Stomach (tissue), 8 donors: ENCODE measurements at regions not wholly inside any gene's neighbourhood (a gene's known extent, or its start where the extent isn't known, plus 50 kb on each side); places are given as distances from the start of the nearest gene placed in this dataset.
"Not testable (repeated sequence)": the region's sequence is repeated elsewhere in the genome, so short reads cannot be mapped to it uniquely, and the experiment has no call there.

Experiments used
- DNase-seq, 2 donors: peaks; one replicate each; pipeline versions ENCODE4 v3.0.0 to v3.0.0-alpha.2; 2013 to 2019
- H3K27ac ChIP-seq, 5 donors: fragments of 200-600 bp in 4 of 5; sonication (generic) in 4 of 5; one replicate each; pipeline ENCODE4 v1.5.1; 2013 to 2019; ENCODE audit warnings: mild to moderate bottlenecking in 1 of 5, moderate library complexity in 1 of 5
- H3K27me3 ChIP-seq, 3 donors: fragments of 200-600 bp; sonication (generic); one replicate each; pipeline ENCODE4 v1.5.1; 2017 to 2019; ENCODE audit warnings: mixed run types in 1 of 3
- H3K36me3 ChIP-seq, 4 donors: fragments of 200-600 bp; sonication (generic); 1 replicate in 3 of 4; 2 replicates in 1 of 4; pipeline ENCODE4 v1.5.1; 2016 to 2019
- H3K4me1 ChIP-seq, 4 donors: fragments of 200-600 bp; sonication (generic); one replicate each; pipeline ENCODE4 v1.5.1; 2016 to 2019
- H3K4me3 ChIP-seq, 4 donors: fragments of 200-600 bp; sonication (generic) in 3 of 4; one replicate each; pipeline ENCODE4 v1.5.1; 2016 to 2019; ENCODE audit warnings: mild to moderate bottlenecking in 1 of 4
- H3K9me3 ChIP-seq, 4 donors: fragments of 200-600 bp; sonication (generic); one replicate each; pipeline ENCODE4 v1.5.1; 2016 to 2019
- CTCF ChIP-seq, 7 experiments: fragments of 450-650 bp in 4 of 7; fragments of 200-600 bp in 3 of 7; sonication (generic) in 3 of 7; IDR thresholded peaks; one replicate each; pipeline ENCODE4 v1.5.1; 2016 to 2019; ENCODE audit warnings: antibody characterized with exemption in 7 of 7, control low read depth in 2 of 7, mild to moderate bottlenecking in 1 of 7
- EP300 ChIP-seq: sonication (generic); formaldehyde crosslinking; IDR thresholded peaks from one replicate; pipeline ENCODE4 v1.6.1; 2017; ENCODE audit warnings: antibody characterized with exemption
- POLR2A ChIP-seq, 4 donors: fragments of 450-650 bp; IDR thresholded peaks; one replicate each; pipeline ENCODE4 v1.6.1; 2016; ENCODE audit warnings: antibody characterized with exemption in 4 of 4, control low read depth in 2 of 4, mild to moderate bottlenecking in 1 of 4, moderate library complexity in 1 of 4
- POLR2AphosphoS5 ChIP-seq, 3 donors: sonication (generic); formaldehyde crosslinking; IDR thresholded peaks; one replicate each; pipeline ENCODE4 v1.6.1; 2016; ENCODE audit warnings: antibody characterized with exemption in 3 of 3
- WGBS, 5 donors: extraction: QIAGEN DNeasy Blood & Tissue Kit in 3 of 5; methylation state at CpG; one replicate each; pipeline versions ENCODE4 v1.1.5 to v1.1.7; 2013 to 2018; 5-methylcytosine and 5-hydroxymethylcytosine counted together
- intact Hi-C: fragments of 100-400 bp; cut with DNase I; formaldehyde crosslinking; loops from one replicate; pipeline ENCODE4 v1.15.1; 2023; ENCODE audit warnings: low total_unique reads
- donor health status: healthy with polysubstance abuse.
- donor health status: Bipolar disorder and iron deficiency.
- donor health status: healthy.

- intact Hi-C loops = no loop called here
- 68 to 100% (median 88%) methylated on average over 1 of the region's 1 CpG for WGBS, 5 donors
- no peaks in the 10 kb centered on the region for H3K36me3 ChIP-seq
- H3K27me3 ChIP-seq = no peaks in the 10 kb centered on the region
- H3K9me3 ChIP-seq = no peaks in the 10 kb centered on the region
- H3K27ac ChIP-seq = no peak overlapping the region
- TF ChIP-seq EP300 = no peak
- no peak for DNase-seq
- H3K4me3 ChIP-seq = no peak overlapping the region
- H3K4me1 ChIP-seq = peaks cover 0 to 12% (median 0%) of the 10 kb centered on the region in 4 donors
Observed at GRCh38 chr5:142527234-142527633, 158.7 kb downstream of the FGF1 start.

GRCh38 chr5:142522983-142523382 lies 162.9 kb downstream of the FGF1 start:
- no peak for DNase-seq
- no peak overlapping the region for H3K27ac ChIP-seq

GRCh38 chr5:142521706-142522105 lies 164.2 kb downstream of the FGF1 start:
- Histone ChIP-seq H3K36me3 (no peaks in the 10 kb centered on the region), H3K9me3 (peaks cover 0 to 9% (median 4%) of the 10 kb centered on the region in 4 donors), H3K4me1 (peaks cover 0 to 15% (median 4%) of the 10 kb centered on the region in 4 donors), H3K27me3 (no peaks in the 10 kb centered on the region), H3K4me3 (no peak overlapping the region), H3K27ac (no peak overlapping the region)
- intact Hi-C loops = no loop called here
- peak in 1 of 2 donors; percentile 30 for DNase-seq
- TF ChIP-seq CTCF (IDR thresholded peaks at IDR 0.05) = no peak
- TF ChIP-seq POLR2AphosphoS5 (IDR thresholded peaks at IDR 0.05) = no peak
- TF ChIP-seq EP300 = no peak
- no peak for TF ChIP-seq POLR2A (IDR thresholded peaks at IDR 0.05)
- WGBS, 5 donors = 34 to 65% (median 45%) methylated on average over 7 of the region's 7 CpGs

More at GRCh38 chr5:142522983-142523382, 162.9 kb downstream of the FGF1 start:
- H3K4me3 ChIP-seq = no peak overlapping the region
- TF ChIP-seq POLR2A (IDR thresholded peaks at IDR 0.05) (no peak), CTCF (IDR thresholded peaks at IDR 0.05) (no peak), EP300 (no peak), POLR2AphosphoS5 (IDR thresholded peaks at IDR 0.05) (no peak)
- no peaks in the 10 kb centered on the region for H3K27me3 ChIP-seq
- peaks cover 0 to 15% (median 6%) of the 10 kb centered on the region in 4 donors for H3K4me1 ChIP-seq
- no peaks in the 10 kb centered on the region for H3K36me3 ChIP-seq
- H3K9me3 ChIP-seq = no peaks in the 10 kb centered on the region
- intact Hi-C loops = no loop called here
- 81 to 87% (median 87%) methylated on average over 6 of the region's 6 CpGs for WGBS, 5 donors

GRCh38 chr5:142520885-142521284 lies 165.0 kb downstream of the FGF1 start:
- TF ChIP-seq EP300 (no peak), POLR2A (IDR thresholded peaks at IDR 0.05) (no peak), POLR2AphosphoS5 (IDR thresholded peaks at IDR 0.05) (no peak), CTCF (IDR thresholded peaks at IDR 0.05) (no peak)
- WGBS, 5 donors = 63 to 84% (median 70%) methylated on average over 2 of the region's 2 CpGs
- H3K27ac ChIP-seq = no peak overlapping the region

GRCh38 chr5:142519913-142520312 lies 166.0 kb downstream of the FGF1 start:
- H3K27ac ChIP-seq, H3K27me3 ChIP-seq, H3K36me3 ChIP-seq, intact Hi-C loops, DNase-seq, H3K4me3 ChIP-seq: not testable (repeated sequence)
- peaks cover 0 to 10% (median 5%) of the 10 kb centered on the region in 4 donors for H3K9me3 ChIP-seq
- H3K4me1 ChIP-seq = peaks cover 0 to 15% (median 4%) of the 10 kb centered on the region in 4 donors
- 94 to 100% (median 97%) methylated on average over 1 of the region's 1 CpG for WGBS, 5 donors

More at GRCh38 chr5:142520885-142521284, 165.0 kb downstream of the FGF1 start:
- DNase-seq = no peak
- intact Hi-C loops = no loop called here
- H3K36me3 ChIP-seq = no peaks in the 10 kb centered on the region
- H3K4me3 ChIP-seq = no peak overlapping the region
- H3K9me3 ChIP-seq = peaks cover 0 to 10% (median 5%) of the 10 kb centered on the region in 4 donors
- H3K4me1 ChIP-seq = peaks cover 0 to 15% (median 4%) of the 10 kb centered on the region in 4 donors
- H3K27me3 ChIP-seq = no peaks in the 10 kb centered on the region
